Right ventricle myocardium inferior (tissue), 1 donor: ENCODE measurements at regions not wholly inside any gene's neighbourhood (a gene's known extent, or its start where the extent isn't known, plus 50 kb on each side); places are given as distances from the start of the nearest gene placed in this dataset.

Experiments used
- ATAC-seq: fragments of 200-7000 bp; cut with Tn5 transposase; one replicate; pipeline ENCODE4 v1.9.1; 2020; ENCODE audit warnings: mild to moderate bottlenecking, moderate library complexity
- DNase-seq: peaks from one replicate; pipeline ENCODE4 v3.0.0; 2021; ENCODE audit errors: missing footprints
- intact Hi-C: fragments of 100-400 bp; cut with DNase I; formaldehyde crosslinking; loops from one replicate; pipeline ENCODE4 v1.11.0; 2022
- donor health status: DM: no; HTN: yes; CAD: no; lungs with severe emphysema.

GRCh38 chr14:54346257-54346656 is 50.5 kb upstream of the CDKN3 start:
- intact Hi-C loops = loop anchor here (5.0 to 10.0 kb wide), 4 partner anchors 171 to 911 kb away; partner anchors contain the start of gene BMP4
- DNase-seq (no peak), ATAC-seq (no peak)
